Activated B cell treated with CpG ODN at 0.5 μM for 24 hours (primary cell): ENCODE measurements at regions not wholly inside any gene's neighbourhood (a gene's known extent, or its start where the extent isn't known, plus 50 kb on each side); places are given as distances from the start of the nearest gene placed in this dataset.

Source experiments
- ATAC-seq: fragments of 200-7000 bp; cut with Tn5 transposase; one replicate; pipeline ENCODE4 v1.10.0; 2021; ENCODE audit warnings: low read depth, mild to moderate bottlenecking, moderate library complexity
- CTCF ChIA-PET: fragments of 350-600 bp; sonication (Branson Sonifier 250); formaldehyde crosslinking; loops from one replicate; lab custom pipeline; 2021; ENCODE audit warnings: antibody characterized with exemption; lab: Charles Lee
- POLR2A ChIA-PET: fragments of 350-600 bp; sonication (Branson Sonifier 250); formaldehyde crosslinking; loops from one replicate; lab custom pipeline; 2021; ENCODE audit warnings: antibody characterized with exemption; lab: Charles Lee
- DNase-seq: peaks from one replicate; pipeline ENCODE4 v3.0.0; 2022
- H3K27ac Mint-ChIP-seq: one replicate; pipeline ENCODE4 v1.8.0; 2020; ENCODE audit warnings: mixed read lengths
- H3K27me3 Mint-ChIP-seq: one replicate; pipeline ENCODE4 v1.8.0; 2021; ENCODE audit warnings: mixed read lengths
- H3K36me3 Mint-ChIP-seq: one replicate; pipeline ENCODE4 v1.8.0; 2021; ENCODE audit warnings: low read depth, mixed read lengths
- H3K4me1 Mint-ChIP-seq: one replicate; pipeline ENCODE4 v1.8.0; 2021; ENCODE audit warnings: mixed read lengths
- H3K4me3 Mint-ChIP-seq: one replicate; pipeline ENCODE4 v1.8.0; 2020; ENCODE audit warnings: mild to moderate bottlenecking, mixed read lengths
- H3K9me3 Mint-ChIP-seq: one replicate; pipeline ENCODE4 v1.8.0; 2020; ENCODE audit warnings: mixed read lengths
- intact Hi-C: fragments of 100-400 bp; cut with micrococcal nuclease; formaldehyde crosslinking; loops from one replicate; pipeline ENCODE4 v1.15.1; 2024
- TF ChIP-seq, protein P1 (sequence below): fragments of 200-600 bp; IDR thresholded peaks from one replicate; pipeline ENCODE4 v1.8.0; 2022; ENCODE audit warnings: antibody characterized with exemption, mild to moderate bottlenecking

DNA sequence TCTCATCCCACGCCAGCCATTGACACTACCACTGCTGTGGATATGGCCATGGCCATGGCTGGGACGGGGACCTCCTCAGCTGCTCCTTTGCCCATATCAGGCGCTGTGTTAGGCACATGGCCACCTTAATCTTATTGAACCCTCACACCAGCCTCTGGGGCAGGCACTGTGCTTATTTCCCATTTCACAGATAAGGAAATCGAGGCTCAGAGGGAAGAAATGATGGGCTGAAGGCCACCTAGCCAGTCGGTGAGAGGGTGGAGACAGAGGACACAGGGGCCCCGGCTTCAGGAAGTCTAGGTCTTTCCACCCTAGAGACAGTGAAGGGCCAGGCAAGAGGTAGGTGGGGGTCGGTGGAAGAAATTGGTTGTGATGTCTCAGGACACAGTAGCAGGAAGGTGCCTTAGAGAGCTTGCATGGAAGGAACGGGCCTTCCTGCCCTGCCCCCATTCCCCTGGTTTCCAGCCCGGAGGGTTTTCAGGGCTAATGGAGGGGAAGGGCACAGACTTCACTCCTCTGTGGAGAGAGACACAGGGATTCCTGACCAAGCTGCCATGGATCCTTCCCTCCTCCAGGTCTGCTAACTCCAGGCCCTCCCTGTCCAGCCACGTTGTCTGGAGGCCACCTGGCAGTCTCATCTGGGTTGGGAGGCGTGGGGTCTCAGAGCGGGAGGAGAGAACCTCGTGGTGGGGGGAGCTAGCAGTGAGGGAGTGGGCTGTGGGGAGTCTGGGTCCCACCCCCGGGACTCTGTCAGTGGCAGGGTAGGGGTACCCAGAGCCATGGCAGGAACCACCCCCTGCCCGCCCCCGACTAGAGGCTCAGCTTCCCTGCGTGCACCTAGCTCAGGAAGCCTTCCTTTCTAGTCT is 120.4 kb downstream of the VEGFA start:
- no peak overlapping the region for H3K27ac Mint-ChIP-seq
- H3K27me3 Mint-ChIP-seq = peaks cover 15% of the 10 kb centered on the region
- ChIA-PET POLR2A (no interaction called here), CTCF (no interaction called here)
- no peaks in the 10 kb centered on the region for H3K36me3 Mint-ChIP-seq
- no peak for DNase-seq
- no peaks in the 10 kb centered on the region for H3K4me1 Mint-ChIP-seq
- ATAC-seq = no peak
- H3K4me3 Mint-ChIP-seq = no peak overlapping the region
- intact Hi-C loops = no loop called here
- TF ChIP-seq, protein P1, sequence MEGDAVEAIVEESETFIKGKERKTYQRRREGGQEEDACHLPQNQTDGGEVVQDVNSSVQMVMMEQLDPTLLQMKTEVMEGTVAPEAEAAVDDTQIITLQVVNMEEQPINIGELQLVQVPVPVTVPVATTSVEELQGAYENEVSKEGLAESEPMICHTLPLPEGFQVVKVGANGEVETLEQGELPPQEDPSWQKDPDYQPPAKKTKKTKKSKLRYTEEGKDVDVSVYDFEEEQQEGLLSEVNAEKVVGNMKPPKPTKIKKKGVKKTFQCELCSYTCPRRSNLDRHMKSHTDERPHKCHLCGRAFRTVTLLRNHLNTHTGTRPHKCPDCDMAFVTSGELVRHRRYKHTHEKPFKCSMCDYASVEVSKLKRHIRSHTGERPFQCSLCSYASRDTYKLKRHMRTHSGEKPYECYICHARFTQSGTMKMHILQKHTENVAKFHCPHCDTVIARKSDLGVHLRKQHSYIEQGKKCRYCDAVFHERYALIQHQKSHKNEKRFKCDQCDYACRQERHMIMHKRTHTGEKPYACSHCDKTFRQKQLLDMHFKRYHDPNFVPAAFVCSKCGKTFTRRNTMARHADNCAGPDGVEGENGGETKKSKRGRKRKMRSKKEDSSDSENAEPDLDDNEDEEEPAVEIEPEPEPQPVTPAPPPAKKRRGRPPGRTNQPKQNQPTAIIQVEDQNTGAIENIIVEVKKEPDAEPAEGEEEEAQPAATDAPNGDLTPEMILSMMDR = no peak
- H3K9me3 Mint-ChIP-seq = no peaks in the 10 kb centered on the region

DNA sequence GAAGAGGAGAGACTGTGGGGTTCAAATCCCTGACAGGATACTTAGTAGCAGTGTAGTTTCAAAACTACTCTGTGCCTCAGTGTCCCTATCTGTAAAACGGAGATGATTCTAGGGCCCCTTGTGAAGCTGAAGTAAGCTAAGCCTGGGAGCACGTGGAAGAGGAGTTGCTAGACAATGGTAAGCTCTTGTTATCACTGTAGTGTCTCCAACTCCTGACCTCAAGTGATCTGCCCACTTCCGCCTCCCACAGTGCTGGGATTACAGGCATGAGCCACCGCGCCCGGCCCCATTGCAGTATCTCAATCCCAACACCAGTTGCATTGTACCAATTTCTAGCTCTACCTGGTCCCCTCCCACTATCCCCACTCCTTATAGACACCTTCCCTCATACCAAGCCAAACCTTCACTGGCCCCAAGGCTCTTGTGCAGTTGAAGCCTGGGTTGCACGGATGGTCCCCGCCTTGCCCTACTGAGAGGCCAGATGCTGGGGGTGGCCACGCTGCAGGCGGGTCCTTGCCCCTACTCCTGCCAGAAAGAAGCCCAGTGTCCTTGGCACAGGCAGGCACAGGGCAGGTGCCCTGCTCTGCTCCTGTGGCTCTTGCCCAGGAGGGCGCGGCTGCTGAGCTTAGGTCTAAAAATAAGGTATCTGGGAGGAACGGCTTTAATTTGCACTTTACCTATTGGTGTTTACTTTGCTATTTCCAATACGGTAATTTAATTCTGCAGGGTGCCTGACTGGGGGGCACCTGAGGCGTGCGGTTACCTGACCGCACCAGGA is 118.1 kb downstream of the VEGFA start:
- CTCF ChIA-PET = no interaction called here
- DNase-seq (no peak), ATAC-seq (no peak)
- Mint-ChIP-seq H3K9me3 (no peaks in the 10 kb centered on the region), H3K4me1 (peaks cover 2% of the 10 kb centered on the region), H3K36me3 (no peaks in the 10 kb centered on the region), H3K27ac (no peak overlapping the region), H3K27me3 (peaks cover 15% of the 10 kb centered on the region), H3K4me3 (no peak overlapping the region)
- POLR2A ChIA-PET = no interaction called here
- intact Hi-C loops = no loop called here
- TF ChIP-seq, protein P1 = no peak

DNA sequence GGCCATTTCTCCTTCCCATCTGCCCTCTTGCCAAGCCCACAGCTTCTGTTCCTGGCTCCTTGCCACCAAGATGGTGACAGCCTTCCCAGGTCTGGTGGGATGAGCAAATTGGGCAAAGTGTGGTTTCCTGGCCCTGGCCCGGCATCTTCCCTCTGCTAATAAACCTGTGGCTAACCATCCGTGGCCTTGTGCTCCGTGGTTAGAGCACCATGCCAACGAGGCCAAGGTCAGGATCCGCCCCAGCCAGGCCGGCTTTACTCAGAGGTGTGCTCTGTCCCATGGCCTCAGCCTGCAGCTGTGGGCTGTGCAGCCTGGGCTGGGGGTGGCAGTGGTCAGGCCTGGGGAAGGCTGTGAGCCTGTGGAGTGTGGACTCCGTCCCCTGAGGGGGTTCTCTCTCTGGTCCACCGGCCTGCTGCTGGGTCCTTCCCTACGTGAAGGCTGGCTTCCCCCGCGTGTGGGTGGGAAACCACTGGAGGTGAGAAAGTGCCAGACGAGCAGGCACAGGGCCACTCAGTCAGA is 117.4 kb downstream of the VEGFA start:
- Mint-ChIP-seq H3K36me3 (no peaks in the 10 kb centered on the region), H3K9me3 (no peaks in the 10 kb centered on the region), H3K27ac (no peak overlapping the region), H3K4me1 (peaks cover 2% of the 10 kb centered on the region), H3K27me3 (peaks cover 13% of the 10 kb centered on the region), H3K4me3 (no peak overlapping the region)
- no peak for DNase-seq
- POLR2A ChIA-PET = no interaction called here
- TF ChIP-seq, protein P1 = no peak
- no peak for ATAC-seq
- intact Hi-C loops = no loop called here
- CTCF ChIA-PET = no interaction called here

DNA sequence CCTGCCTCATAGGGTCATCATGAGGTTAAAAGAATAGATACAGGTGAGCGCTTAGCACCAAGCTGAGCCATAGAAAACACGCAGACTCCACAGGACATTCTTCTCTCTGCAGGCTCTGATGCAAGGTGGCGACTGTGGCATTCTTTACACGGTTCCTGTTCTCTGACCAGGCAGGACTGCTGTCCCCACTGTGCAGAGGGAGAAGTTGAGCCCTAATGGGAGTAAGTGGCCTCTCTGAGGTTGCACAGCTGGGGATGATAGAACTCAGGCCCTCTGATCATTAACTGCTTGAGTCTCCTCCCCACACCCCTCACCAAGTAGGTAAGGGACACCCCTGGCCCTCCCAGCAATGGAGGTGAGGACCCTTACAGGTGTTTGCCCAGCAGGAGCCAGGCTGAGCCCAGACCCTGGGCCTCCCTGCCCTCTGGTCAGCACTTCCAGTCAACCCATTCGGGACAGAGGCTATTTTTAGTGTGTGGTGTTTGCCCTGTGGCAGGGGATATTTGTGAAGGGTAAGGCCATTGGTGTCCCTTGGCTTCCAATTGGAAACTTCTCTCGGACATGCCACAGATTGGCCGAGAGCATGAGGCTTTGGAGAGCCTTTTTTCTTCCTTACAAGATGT is 116.8 kb downstream of the VEGFA start:
- ATAC-seq (no peak), DNase-seq (no peak)
- Mint-ChIP-seq H3K27me3 (peaks cover 11% of the 10 kb centered on the region), H3K4me3 (no peak overlapping the region), H3K36me3 (no peaks in the 10 kb centered on the region), H3K4me1 (peaks cover 2% of the 10 kb centered on the region), H3K27ac (no peak overlapping the region), H3K9me3 (no peaks in the 10 kb centered on the region)
- intact Hi-C loops = no loop called here
- ChIA-PET CTCF (no interaction called here), POLR2A (no interaction called here)
- TF ChIP-seq, protein P1 = no peak

- no peaks in the 10 kb centered on the region for H3K9me3 Mint-ChIP-seq
- TF ChIP-seq, protein P1 = no peak
- H3K27ac Mint-ChIP-seq = no peak overlapping the region
- DNase-seq = no peak
- H3K4me3 Mint-ChIP-seq = no peak overlapping the region
- H3K36me3 Mint-ChIP-seq = no peaks in the 10 kb centered on the region
- H3K4me1 Mint-ChIP-seq = peaks cover 2% of the 10 kb centered on the region
- intact Hi-C loops = no loop called here
- peaks cover 9% of the 10 kb centered on the region for H3K27me3 Mint-ChIP-seq
- ChIA-PET POLR2A (no interaction called here), CTCF (no interaction called here)
- no peak for ATAC-seq
These were observed 116.1 kb downstream of the VEGFA start for GRCh38 chr6:43886067-43886461.
